Keratinocyte (primary cell): ENCODE measurements at regions not wholly inside any gene's neighbourhood (a gene's known extent, or its start where the extent isn't known, plus 50 kb on each side); places are given as distances from the start of the nearest gene placed in this dataset.

ENCODE experiments used
- EZH2 ChIP-seq: IDR thresholded peaks from one replicate; pipeline ENCODE4 v1.6.1; 2012; ENCODE audit warnings: inconsistent platforms, mild to moderate bottlenecking, low read length, moderate library complexity
- TF ChIP-seq, protein P1 (sequence below), 3 experiments: IDR thresholded peaks in 1 of 3; conservative IDR thresholded peaks in 1 of 3; optimal IDR thresholded peaks in 1 of 3; 2 replicates in 2 of 3; 3 replicates in 1 of 3; pipeline versions ENCODE3 to v1.5.1; 2011; ENCODE audit warnings: low read length in 3 of 3, mild to moderate bottlenecking in 3 of 3, moderate library complexity in 2 of 3, control low read depth in 1 of 3, inconsistent platforms in 1 of 3; ENCODE audit not compliant: insufficient read depth in 2 of 3; ENCODE audit errors: extremely low read depth in 1 of 3

DNA sequence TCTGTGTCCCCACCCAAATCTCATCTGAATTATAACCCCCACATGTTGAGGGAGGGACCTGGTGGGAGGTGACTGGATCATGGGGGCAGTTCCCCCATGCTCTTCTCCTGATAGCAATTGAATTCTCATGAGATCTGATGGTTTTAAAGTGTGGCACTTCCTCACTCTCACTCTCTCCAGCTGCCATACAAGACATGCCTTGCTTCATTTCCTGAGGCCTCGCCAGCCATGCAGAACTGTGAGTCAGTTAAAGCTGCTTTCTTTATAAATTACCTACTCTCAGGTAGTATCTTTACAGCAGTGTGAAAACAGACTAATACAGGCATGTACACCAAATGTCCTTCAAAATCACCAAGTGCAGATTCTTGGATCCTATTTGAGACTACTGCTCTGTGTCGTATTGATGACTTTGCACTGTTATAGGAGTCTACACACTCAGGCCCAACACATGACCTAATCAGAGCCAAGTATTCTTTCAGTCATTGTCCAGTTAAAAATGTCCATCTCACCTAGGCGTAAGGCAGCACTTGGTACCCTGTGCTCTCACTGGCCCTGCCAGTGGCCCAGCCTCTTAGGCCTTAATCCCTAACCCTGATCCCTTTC, 52.8 kb upstream of the UST start:
- TF ChIP-seq, protein P1, sequence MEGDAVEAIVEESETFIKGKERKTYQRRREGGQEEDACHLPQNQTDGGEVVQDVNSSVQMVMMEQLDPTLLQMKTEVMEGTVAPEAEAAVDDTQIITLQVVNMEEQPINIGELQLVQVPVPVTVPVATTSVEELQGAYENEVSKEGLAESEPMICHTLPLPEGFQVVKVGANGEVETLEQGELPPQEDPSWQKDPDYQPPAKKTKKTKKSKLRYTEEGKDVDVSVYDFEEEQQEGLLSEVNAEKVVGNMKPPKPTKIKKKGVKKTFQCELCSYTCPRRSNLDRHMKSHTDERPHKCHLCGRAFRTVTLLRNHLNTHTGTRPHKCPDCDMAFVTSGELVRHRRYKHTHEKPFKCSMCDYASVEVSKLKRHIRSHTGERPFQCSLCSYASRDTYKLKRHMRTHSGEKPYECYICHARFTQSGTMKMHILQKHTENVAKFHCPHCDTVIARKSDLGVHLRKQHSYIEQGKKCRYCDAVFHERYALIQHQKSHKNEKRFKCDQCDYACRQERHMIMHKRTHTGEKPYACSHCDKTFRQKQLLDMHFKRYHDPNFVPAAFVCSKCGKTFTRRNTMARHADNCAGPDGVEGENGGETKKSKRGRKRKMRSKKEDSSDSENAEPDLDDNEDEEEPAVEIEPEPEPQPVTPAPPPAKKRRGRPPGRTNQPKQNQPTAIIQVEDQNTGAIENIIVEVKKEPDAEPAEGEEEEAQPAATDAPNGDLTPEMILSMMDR (optimal IDR thresholded peaks at IDR 0.05 in 1 of 3, IDR thresholded peaks at IDR 0.05 in 1 of 3, conservative IDR thresholded peaks at IDR 0.05 in 1 of 3; ENCODE audit: extremely low read depth in 1 of 3, insufficient read depth in 2 of 3, low read length in 3 of 3): no peak
- no peak for TF ChIP-seq EZH2
